HG02970 (cell line): ENCODE measurements at regions not wholly inside any gene's neighbourhood (a gene's known extent, or its start where the extent isn't known, plus 50 kb on each side); places are given as distances from the start of the nearest gene placed in this dataset.
"Not testable (repeated sequence)": the region's sequence is repeated elsewhere in the genome, so short reads cannot be mapped to it uniquely, and the experiment has no call there.

ENCODE experiments used
- ATAC-seq: cut with Tn5 transposase; IDR thresholded peaks from one replicate; pipeline ENCODE4 v1.9.1; 2021; ENCODE audit warnings: mild to moderate bottlenecking, moderate library complexity, moderate number of reproducible peaks; ENCODE audit not compliant: unreplicated experiment, low FRiP score

DNA sequence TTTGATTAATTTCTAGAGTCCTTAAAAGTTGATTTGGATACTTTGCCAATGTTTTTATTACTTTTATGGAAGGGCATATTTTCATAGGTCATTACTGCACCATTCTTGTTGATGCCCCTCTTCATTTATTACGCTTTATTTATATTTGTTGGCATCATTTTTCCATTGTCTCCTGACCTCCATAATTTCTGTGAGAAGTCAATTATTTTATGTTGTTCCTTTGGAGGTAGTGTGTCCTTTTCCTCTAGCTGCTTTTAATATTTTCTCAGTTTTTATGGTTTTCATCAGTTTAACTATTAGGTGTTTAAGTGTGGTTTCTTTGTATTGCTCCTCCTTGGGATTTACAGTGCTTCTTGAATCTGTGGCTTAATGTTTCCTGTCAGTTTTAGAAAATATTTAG lies 134.9 kb downstream of the SAMD9 start:
- no peak for ATAC-seq

DNA sequence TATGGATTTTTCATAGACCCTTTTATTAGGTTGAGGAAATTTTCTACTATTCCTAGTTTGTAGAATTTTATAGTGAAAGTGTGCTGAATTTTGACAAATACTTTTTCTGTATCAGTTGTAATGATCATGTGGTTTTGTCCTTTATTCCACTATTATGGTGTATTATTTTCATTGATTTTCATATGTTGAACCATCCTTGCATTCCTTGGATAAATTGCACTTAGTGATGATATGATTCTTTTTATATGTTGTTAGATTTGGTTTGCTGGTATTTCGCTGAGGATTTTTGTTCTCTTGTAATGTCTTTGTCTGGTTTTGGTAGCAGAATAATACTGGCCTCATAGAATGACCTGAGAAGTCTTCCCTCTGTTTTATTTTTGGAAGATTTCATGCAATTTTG lies 140.6 kb upstream of the CDK6 start:
- ATAC-seq = no peak

DNA sequence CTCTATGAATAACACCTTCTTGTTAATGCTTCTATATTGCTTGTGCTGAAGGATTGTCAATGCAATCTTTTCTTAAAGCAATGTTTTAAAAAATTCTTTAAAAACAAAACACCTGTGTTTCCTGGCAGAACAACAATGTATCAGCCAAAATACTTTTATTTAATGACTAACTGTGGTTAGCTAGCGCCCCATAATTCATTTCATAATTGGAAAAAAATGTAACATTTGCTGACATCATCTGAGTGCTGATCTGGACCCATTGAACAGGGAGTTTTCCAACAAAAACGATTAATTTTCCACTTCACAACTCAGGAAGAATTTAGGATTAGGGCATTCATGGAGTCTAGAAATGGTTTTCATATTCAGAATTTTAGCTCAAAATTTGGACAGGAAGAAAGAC lies 137.6 kb upstream of the CDK6 start:
- ATAC-seq = no peak

DNA sequence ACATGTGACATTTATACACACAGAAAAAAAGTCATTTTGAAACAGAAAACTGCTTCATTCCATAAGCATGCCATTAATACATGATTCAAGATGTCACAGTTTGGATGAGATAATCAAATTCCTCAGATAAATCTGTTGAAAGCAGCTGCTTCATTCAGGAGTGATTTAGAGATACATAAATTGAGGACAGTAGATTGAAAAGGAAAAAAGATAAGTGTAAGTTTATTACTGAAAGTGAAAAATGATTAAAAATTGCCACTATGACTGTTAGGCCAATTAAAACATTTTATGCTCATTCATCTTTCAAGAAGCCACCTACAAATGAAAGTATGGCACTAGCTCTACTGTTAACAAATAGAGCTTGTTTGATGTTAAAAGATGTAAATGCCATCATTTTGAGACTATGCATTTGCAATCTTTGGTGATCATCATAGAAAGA lies 136.9 kb upstream of the CDK6 start:
- no peak for ATAC-seq

DNA sequence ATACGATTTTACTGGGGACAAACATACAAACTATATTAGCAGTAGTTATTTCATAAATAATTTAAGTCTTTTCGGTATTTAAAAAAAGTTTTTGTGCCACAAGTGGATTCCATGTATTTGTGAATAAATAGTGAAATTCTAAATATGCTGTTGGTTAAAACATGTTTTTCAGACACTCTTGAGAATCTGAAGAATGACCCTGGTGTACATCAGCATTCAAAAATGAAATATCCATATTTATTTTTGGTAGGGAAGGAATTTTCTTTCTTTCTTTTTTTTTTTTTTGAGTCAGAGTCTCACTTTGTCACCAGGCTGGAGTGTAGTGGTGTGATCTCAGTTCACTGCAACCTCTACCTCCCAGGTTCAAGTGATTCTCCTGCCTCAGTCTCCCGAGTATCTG lies 136.1 kb upstream of the CDK6 start:
- ATAC-seq = no peak

DNA sequence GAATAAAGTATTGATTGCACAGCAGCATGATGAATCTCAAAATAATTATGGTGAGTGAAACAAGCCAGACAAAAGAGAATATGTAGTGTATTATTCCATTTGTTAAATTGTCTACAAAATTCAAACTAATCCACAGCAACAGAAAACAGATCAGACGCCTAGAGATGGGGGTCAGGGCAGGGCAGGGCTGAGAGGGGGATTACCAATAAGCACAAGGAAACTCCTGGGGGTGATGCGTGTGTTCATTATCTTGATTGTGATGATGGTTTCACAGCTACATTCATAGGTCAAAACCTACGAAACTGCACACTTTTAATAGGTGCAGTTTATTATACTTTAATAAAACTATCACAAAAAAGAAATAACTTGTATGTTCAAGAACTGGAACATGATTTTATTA lies 132.7 kb upstream of the CDK6 start:
- no peak for ATAC-seq

DNA sequence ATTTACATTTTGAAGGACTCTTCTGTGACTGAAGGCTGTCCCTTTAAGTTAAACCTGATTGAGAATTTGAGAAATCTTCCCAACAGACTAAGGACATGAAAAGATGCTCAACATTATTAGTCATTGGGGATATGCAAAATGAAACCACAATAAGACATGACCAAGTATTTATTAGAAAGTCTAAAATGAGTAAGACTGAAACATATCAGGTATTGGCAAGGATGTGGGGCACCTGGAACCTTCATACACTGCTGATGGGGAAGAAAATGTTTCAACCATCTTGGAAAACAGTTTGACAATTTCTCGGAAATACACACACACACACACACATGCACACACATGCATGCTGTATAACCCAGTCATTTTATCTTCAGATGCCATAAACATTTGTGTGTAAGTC lies 132.1 kb upstream of the CDK6 start:
- ATAC-seq = no peak

DNA sequence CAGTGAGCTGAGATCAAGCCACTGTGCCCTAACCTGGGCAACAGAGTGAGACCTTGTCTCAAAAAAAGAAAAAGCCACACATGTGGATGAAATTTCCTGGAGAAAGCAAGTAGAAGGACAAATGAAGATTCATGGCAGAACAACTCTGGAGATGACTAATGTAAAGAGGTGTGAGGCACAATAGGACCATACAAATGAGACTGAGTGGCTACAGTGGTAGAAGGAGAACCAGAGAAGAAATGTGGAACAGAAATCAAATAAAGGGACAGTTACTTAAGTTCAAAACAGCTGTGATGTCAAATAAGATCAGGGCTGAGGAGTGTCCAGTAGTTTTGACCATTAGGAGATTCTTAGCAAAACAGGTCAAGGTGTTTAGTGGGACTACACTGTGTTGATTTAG lies 130.9 kb upstream of the CDK6 start:
- ATAC-seq = no peak

DNA sequence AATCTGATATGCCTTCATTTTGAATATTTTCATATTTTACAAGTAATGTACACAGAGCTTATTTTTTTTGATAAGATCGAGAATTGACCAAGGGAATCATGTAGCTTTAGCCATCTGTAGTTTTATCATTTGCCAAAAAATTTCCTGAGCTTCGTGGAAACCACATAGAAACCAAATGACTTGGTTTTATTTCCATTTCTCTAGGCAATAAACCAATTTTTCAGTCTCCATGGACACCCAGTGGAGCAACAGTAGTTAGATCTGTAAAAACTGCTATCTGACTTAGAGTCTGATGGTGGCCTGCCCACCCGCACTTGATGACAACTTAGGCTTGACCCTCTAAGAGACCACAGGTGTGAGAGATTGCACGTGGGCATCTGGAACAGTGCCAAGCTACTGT lies 127.8 kb upstream of the CDK6 start:
- ATAC-seq = no peak

DNA sequence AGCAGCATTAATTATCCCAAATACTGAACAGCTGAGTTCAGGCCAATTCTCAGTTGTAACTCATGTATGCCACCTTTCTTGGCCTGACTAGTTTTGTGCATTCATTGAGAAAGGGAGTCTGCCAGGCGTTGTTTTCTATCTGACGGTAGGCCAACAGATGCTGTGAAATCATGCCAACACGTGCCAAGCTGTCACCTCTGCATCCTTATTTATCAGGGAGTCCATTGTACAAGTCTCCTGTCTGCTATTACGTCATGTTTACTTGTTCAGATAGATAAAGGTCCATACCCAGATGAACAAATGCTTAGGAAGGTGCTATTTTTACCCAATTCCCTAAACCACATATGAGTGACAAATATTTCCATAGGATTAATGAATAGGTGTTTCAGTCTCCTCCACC lies 127.2 kb upstream of the CDK6 start:
- ATAC-seq = no peak

DNA sequence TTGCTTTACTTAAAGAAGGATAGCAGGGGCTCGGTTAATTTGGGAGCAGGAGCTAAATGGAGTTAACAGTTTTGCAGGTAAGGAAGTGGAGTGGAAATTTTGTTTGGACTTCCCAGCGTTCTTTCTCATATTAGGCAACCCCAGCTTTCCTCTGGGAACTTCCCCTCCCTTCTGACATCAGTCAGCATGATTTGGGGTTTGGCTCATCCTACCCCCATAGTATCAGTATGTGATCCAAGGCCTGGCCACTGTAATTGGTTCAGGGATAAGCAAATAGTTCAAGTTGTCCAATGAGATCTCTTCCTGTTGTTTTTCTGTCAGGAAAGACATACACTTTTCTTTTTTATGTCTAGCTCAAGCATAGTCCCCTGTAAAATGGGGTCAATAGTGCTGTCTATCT lies 125.6 kb upstream of the CDK6 start:
- ATAC-seq = no peak

DNA sequence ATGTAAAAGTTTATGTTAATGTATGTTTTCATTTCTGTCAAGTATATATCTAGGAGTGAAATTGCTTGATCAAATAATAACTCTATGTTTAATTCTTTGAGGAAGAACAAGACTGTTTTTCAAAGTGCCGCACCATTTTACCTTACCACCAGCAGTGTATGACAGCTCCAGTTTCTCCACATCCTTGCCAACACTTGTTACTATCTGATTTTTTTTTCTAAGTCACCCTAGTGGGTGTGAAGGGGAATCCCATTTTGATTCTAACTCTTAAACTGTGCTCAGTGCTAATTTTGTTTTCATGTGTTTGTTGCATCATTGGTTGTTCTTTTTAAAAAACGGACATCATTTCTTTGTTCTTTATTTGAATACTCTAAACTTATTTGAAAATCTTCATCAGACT lies 120.2 kb upstream of the CDK6 start:
- ATAC-seq = no peak

DNA sequence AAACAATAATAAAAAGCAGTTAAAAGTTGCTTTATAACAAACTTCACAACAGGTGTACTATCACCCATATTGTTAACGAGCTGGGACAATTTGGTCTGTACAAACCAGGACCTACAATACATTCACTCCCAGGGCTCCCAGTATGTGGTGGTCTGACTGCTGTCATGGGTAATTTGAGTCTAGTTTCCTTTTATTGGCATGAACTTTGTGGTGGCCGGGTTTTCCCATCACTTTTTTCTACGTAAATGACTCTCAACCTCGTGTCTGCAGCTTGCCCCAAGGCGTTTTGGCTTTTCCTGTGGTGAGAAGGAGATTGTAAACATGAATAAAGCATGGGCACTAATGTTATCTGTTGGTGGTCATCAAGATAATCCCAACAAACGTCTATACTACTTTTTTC lies 118.7 kb upstream of the CDK6 start:
- no peak for ATAC-seq

DNA sequence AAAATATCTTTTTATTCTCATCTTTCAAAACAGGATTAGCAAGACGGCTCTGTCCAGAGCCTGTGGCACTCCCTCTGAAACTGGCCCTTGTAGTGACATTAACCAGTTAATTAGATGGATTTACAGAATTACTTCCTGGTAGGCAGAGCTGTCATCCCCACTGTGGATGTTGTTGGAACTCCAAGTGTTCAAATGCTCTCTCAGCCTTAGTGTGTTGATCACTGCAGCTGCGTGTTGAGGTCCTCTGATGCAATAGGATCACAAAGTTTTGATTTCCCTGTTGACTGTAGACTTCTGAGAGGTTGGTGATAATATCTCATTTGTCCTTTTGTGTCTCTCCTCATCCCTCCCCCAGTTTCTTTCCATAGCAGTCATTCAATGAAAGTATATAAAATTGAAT lies 117.3 kb upstream of the CDK6 start:
- no peak for ATAC-seq

DNA sequence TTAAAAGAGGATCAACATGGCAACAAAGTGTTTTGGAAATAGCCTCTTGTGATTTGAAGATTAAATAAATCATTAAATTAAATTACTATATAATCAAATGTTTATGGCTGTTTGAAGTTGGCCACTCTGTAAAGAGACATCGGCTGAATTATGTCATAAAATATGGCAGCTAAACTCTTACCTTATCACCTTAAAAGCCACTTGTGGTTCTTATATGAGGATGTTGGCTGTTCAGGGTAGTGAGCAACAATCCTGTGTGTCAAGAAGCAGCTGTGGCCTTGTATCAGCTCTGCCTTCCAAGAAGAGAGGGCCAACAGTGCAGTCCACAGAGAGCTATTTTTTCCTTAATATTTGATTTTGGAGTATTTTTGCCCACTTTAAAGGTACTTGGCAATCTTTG lies 113.4 kb upstream of the CDK6 start:
- no peak for ATAC-seq

DNA sequence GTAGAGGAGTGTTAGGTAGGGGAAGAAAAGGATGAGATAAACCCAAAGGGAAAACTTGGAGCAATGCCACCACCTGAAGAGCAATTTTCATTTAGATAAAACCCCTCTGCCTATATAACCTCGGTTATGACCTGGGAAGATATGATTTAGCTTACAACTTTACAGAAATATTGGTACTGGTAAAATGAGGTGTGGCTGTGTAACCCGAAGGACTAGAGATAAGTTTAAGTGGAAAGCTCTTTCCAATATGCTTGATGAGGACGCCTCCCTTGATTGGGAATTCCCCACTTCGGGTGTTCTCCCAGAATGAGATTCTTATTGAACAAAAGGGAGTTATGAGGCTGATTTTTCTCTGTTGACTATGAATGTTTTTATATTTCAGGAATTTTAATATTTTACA lies 109.5 kb upstream of the CDK6 start:
- ATAC-seq = no peak

DNA sequence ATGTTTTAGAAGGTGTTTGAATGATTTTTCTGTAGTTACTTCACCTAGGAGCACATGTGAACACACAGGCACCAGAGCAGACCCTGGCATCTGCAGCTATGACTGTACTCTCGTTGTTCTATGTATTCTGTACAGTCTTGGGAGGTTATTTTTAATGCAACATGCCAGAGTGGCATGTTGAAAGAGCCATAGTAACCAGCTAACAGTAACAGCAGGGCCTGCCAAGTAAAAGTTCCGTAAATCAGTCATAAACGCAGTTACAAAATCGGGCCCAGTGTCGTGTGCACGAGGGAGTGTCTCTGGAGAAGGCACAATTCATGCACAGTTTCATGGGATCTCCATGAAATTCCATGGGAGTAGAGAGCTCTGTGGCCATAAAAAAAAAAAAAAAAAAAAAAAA lies 108.3 kb upstream of the CDK6 start:
- no peak for ATAC-seq

DNA sequence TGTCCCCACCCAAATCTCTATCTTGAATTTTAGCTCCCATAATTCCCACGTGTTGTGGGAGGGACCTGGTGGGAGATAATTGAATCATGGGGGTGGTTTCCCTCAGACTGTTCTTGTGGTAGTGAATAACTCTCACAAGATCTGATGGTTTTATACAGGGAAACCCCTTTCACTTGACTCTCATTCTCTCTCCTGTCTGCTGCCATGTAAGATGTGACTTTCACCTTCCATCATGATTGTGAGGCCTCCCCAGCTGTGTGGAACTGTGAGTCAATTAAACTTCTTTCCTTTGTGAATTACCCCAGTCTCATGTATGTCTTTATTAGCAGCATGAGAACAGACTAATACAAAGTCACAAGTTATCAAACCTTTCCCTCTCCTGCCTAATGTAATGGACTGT lies 106.3 kb upstream of the CDK6 start:
- not testable (repeated sequence) for ATAC-seq

DNA sequence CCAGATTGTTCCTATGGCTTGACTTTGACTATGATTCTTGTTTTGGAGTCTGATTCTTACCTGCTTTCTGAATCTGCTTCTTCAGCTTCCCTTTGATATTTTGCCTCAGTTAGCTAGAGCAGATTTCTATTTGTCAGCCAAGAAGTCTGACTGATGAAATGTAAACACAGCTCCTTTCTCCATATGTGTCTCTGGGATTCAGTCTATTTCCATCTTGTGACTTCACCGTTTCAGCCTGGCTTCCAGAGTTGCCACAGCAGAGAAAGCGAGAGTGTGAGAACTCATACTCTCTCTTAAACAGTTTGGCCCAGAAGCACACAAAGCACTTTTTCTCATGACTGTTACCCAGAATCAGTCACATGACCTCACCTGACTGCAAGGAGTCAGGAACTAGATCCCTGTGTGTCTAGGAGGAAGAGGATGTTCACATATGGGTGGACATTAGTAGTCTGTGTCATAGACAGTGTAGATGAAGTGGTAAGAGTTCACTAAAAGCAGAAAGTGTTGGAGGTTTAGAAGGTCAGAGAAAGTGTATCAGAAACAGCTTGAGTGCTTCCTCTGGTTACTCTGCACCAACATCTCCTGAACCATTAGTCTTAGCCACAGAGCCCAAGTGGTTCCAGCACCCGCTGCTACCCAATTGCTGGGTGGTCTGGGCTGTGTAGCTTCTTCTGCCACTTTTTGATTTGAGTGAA lies 103.4 kb upstream of the CDK6 start:
- no peak for ATAC-seq

DNA sequence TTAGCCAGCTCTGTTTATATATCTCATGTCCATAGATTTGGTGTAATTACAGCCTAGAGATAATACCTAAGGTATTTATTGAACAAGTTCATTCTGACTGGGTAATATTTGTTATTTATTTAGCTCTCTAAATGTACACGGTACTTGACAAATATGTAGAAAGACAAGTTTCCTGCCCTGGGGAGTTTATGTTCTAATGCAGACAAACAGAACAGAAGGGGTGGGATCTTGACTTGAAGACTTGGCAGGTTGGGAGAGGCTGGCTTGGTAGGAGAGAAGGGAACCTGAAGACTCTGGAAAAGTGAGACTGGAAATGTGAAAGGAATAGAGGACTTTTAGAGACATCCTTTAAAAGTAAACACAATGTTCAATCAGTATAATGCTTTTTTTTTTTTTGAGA lies 97.7 kb upstream of the CDK6 start:
- ATAC-seq = no peak

DNA sequence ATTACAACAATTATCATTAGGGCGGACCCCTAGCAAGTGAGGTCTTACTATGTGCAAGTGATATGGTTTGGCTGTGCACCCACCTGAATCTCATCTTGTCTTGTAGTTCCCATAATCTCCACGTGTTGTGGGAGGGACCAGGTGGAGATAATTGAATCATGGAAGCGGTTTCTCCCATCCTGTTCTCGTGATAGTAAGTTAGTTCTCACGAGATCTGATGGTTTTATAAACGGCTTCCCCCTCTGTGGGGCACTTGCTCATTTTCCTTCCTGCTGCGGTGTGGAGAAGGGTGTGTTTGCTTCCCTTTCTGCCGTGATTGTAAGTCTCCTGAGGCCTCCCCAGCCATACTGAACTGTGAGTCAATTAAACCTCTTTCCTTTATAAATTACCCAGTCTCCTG lies 96.1 kb upstream of the CDK6 start:
- ATAC-seq = no peak

DNA sequence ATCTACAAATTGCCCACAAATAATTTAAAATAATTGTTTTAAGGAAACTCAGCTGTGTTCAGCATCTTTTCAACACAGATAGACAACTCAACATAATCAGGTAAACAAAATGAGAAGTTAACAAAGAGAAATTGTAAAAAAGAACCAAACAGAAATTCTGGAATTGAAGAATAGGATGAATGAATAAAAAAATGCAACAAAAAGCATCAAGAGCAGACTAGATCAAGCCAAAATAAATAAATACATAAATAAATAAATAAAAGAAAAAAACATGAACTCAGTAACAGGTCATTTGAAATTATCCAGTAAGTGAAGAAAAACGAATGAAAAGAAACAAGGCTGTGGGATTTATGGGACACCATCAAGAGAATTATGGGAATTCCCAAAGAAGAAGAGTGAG lies 94.0 kb upstream of the CDK6 start:
- ATAC-seq = no peak

DNA sequence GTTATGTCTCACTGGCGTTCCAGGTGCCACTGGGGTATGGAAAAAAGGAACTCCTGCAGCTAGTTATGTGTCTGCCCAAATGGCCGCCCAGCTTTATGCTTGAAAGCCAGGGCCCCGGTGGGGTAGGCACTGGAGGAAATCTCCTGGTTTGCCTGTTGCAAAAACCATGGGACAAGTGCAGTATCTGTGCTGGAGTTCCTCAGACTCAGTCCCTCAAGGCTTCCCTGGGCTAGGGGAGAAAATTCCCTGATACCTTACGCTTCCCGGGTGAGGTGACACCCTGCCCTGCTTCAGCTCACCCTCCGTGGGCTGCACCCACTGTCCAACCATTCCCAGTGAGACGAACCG lies 90.3 kb upstream of the CDK6 start:
- no peak for ATAC-seq
